ENCODE measurements at regions not wholly inside any gene's neighbourhood (a gene's known extent, or its start where the extent isn't known, plus 50 kb on each side); places are given as distances from the start of the nearest gene placed in this dataset.

GRCh38 chr7:88480271-88480670 is 173.6 kb upstream of the STEAP4 start:
- DNase-seq (ENCODE audit: low read depth, low spot score), result no peak
- ChIA-PET POLR2A (no interaction called here), CTCF (no interaction called here)
- no peak overlapping the region for H3K4me3 ChIP-seq (ENCODE audit: low read depth, low read length)
- TF ChIP-seq CTCF (IDR thresholded peaks at IDR 0.05; ENCODE audit: insufficient read depth, low read length, missing control alignments), result no peak

DNA sequence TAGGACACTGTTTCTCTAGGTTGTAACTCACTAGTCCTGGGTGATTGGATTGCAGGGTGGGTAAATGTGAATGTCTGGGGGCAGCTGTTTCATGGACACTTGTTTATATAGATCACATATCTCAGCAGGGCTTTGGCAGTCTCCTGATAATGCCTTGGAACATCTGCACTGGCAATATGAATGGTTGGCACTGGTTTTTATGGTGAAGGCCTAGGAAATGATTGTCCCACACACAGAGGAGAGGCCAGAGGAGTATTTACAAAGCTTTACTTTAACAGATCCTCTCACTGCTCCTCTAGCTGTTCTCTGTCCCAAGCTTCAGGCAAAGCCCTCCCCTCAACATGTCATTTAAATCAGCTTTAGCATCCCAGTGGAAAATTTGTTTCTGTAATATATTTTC is 171.3 kb upstream of the STEAP4 start:
- no peak overlapping the region for H3K4me3 ChIP-seq (ENCODE audit: low read depth, low read length)
- no peak for TF ChIP-seq CTCF (IDR thresholded peaks at IDR 0.05; ENCODE audit: insufficient read depth, low read length, missing control alignments)
- POLR2A ChIA-PET, result no interaction called here
- no peak for DNase-seq (ENCODE audit: low read depth, low spot score)
- CTCF ChIA-PET, result no interaction called here

- ChIA-PET CTCF (no interaction called here), POLR2A (no interaction called here)
These were observed 158.9 kb upstream of the STEAP4 start for GRCh38 chr7:88465600-88465999.

GRCh38 chr7:88462799-88463198 is 156.1 kb upstream of the STEAP4 start:
- TF ChIP-seq CTCF (IDR thresholded peaks at IDR 0.05; ENCODE audit: insufficient read depth, low read length, missing control alignments), result no peak
- ChIA-PET CTCF (no interaction called here), POLR2A (no interaction called here)
- H3K4me3 ChIP-seq (ENCODE audit: low read depth, low read length), result no peak overlapping the region
- no peak for DNase-seq (ENCODE audit: low read depth, low spot score)

More at GRCh38 chr7:88465600-88465999, 158.9 kb upstream of the STEAP4 start:
- H3K4me3 ChIP-seq (ENCODE audit: low read depth, low read length), result no peak overlapping the region
- no peak for TF ChIP-seq CTCF (IDR thresholded peaks at IDR 0.05; ENCODE audit: insufficient read depth, low read length, missing control alignments)
- no peak for DNase-seq (ENCODE audit: low read depth, low spot score)

- CTCF ChIA-PET, result no interaction called here
- no peak for DNase-seq (ENCODE audit: low read depth, low spot score)
- POLR2A ChIA-PET, result no interaction called here
- TF ChIP-seq CTCF (IDR thresholded peaks at IDR 0.05; ENCODE audit: insufficient read depth, low read length, missing control alignments), result no peak
- no peak overlapping the region for H3K4me3 ChIP-seq (ENCODE audit: low read depth, low read length)
These were observed 154.0 kb upstream of the STEAP4 start for GRCh38 chr7:88460650-88461049.

GRCh38 chr7:88458946-88459345 is 152.3 kb upstream of the STEAP4 start:
- ChIA-PET POLR2A (no interaction called here), CTCF (no interaction called here)
- no peak for DNase-seq (ENCODE audit: low read depth, low spot score)
- TF ChIP-seq CTCF (IDR thresholded peaks at IDR 0.05; ENCODE audit: insufficient read depth, low read length, missing control alignments), result no peak
- H3K4me3 ChIP-seq (ENCODE audit: low read depth, low read length), result no peak overlapping the region
